Activated T-helper 1 cell treated with anti-CD3 and anti-CD28 coated beads, Interleukin-12 subunit alpha, Interleukin-12 subunit beta, Interleukin-2, Interleukin-4 antibody, amounts not matched to agents 30 ng/mL and 10 ng/mL and 1 ng/mL, durations not matched to agents 14 hours and 24 hours and 36 hours (primary cell): ENCODE measurements at regions not wholly inside any gene's neighbourhood (a gene's known extent, or its start where the extent isn't known, plus 50 kb on each side); places are given as distances from the start of the nearest gene placed in this dataset.

Experiments used
- DNase-seq: peaks from one replicate; pipeline ENCODE4 v3.0.0; 2021; ENCODE audit warnings: low spot score
- H3K27ac Mint-ChIP-seq: one replicate; pipeline ENCODE4 v1.8.0; 2021; ENCODE audit warnings: mild to moderate bottlenecking, mixed read lengths
- H3K27me3 Mint-ChIP-seq: one replicate; pipeline ENCODE4 v1.8.0; 2022; ENCODE audit warnings: mild to moderate bottlenecking, moderate library complexity, mixed read lengths; ENCODE audit not compliant: insufficient read depth
- H3K36me3 Mint-ChIP-seq: one replicate; pipeline ENCODE4 v1.8.0; 2021; ENCODE audit warnings: low read depth, mixed read lengths
- H3K4me1 Mint-ChIP-seq: one replicate; pipeline ENCODE4 v1.8.0; 2021; ENCODE audit warnings: low read depth, mixed read lengths
- H3K4me3 Mint-ChIP-seq: one replicate; pipeline ENCODE4 v1.8.0; 2021; ENCODE audit warnings: mild to moderate bottlenecking, moderate library complexity, mixed read lengths
- H3K9me3 Mint-ChIP-seq: one replicate; pipeline ENCODE4 v1.8.0; 2021; ENCODE audit warnings: mixed read lengths
- intact Hi-C: fragments of 100-400 bp; cut with micrococcal nuclease; formaldehyde crosslinking; loops from one replicate; pipeline ENCODE4 v1.15.1; 2024

- Mint-ChIP-seq H3K27me3 (no peaks in the 10 kb centered on the region), H3K4me3 (no peak overlapping the region), H3K27ac (no peak overlapping the region), H3K4me1 (no peaks in the 10 kb centered on the region), H3K9me3 (no peaks in the 10 kb centered on the region), H3K36me3 (no peaks in the 10 kb centered on the region)
- DNase-seq: no peak
- intact Hi-C loops: no loop called here
These were observed 248.8 kb downstream of the PCDH7 start for GRCh38 chr4:30968926-30969325.

GRCh38 chr4:30972542-30972941, 252.4 kb downstream of the PCDH7 start:
- Mint-ChIP-seq H3K4me1 (no peaks in the 10 kb centered on the region), H3K36me3 (no peaks in the 10 kb centered on the region), H3K9me3 (no peaks in the 10 kb centered on the region), H3K27ac (no peak overlapping the region), H3K4me3 (no peak overlapping the region), H3K27me3 (no peaks in the 10 kb centered on the region)
- intact Hi-C loops: no loop called here
- DNase-seq: no peak

GRCh38 chr4:30973993-30974392, 253.8 kb downstream of the PCDH7 start:
- Mint-ChIP-seq H3K4me3 (no peak overlapping the region), H3K9me3 (no peaks in the 10 kb centered on the region), H3K27me3 (no peaks in the 10 kb centered on the region), H3K4me1 (no peaks in the 10 kb centered on the region), H3K36me3 (no peaks in the 10 kb centered on the region), H3K27ac (no peak overlapping the region)
- DNase-seq: no peak
- intact Hi-C loops: no loop called here

GRCh38 chr4:30979402-30979801, 259.2 kb downstream of the PCDH7 start:
- no peaks in the 10 kb centered on the region for H3K4me1 Mint-ChIP-seq
- no peaks in the 10 kb centered on the region for H3K36me3 Mint-ChIP-seq
- intact Hi-C loops: no loop called here
- H3K4me3 Mint-ChIP-seq: no peak overlapping the region
- no peaks in the 10 kb centered on the region for H3K27me3 Mint-ChIP-seq
- H3K27ac Mint-ChIP-seq: no peak overlapping the region
- no peak for DNase-seq
- peaks cover 4% of the 10 kb centered on the region for H3K9me3 Mint-ChIP-seq

- no peak for DNase-seq
- no peak overlapping the region for H3K4me3 Mint-ChIP-seq
- no peaks in the 10 kb centered on the region for H3K9me3 Mint-ChIP-seq
- no peaks in the 10 kb centered on the region for H3K4me1 Mint-ChIP-seq
- H3K27me3 Mint-ChIP-seq: no peaks in the 10 kb centered on the region
- H3K27ac Mint-ChIP-seq: no peak overlapping the region
- no peaks in the 10 kb centered on the region for H3K36me3 Mint-ChIP-seq
- intact Hi-C loops: no loop called here
These were observed 269.3 kb downstream of the PCDH7 start for GRCh38 chr4:30989508-30989907.

GRCh38 chr4:30996841-30997240, 276.7 kb downstream of the PCDH7 start:
- Mint-ChIP-seq H3K4me1 (no peaks in the 10 kb centered on the region), H3K36me3 (no peaks in the 10 kb centered on the region), H3K9me3 (peaks cover 2% of the 10 kb centered on the region), H3K27me3 (no peaks in the 10 kb centered on the region), H3K4me3 (no peak overlapping the region), H3K27ac (no peak overlapping the region)
- intact Hi-C loops: no loop called here
- no peak for DNase-seq

GRCh38 chr4:31005037-31005436, 284.9 kb downstream of the PCDH7 start:
- Mint-ChIP-seq H3K36me3 (no peaks in the 10 kb centered on the region), H3K9me3 (peaks cover 10% of the 10 kb centered on the region), H3K4me3 (no peak overlapping the region), H3K27ac (no peak overlapping the region), H3K4me1 (no peaks in the 10 kb centered on the region), H3K27me3 (no peaks in the 10 kb centered on the region)
- intact Hi-C loops: no loop called here
- no peak for DNase-seq

- Mint-ChIP-seq H3K27me3 (no peaks in the 10 kb centered on the region), H3K9me3 (peaks cover 10% of the 10 kb centered on the region), H3K27ac (no peak overlapping the region), H3K4me1 (no peaks in the 10 kb centered on the region), H3K36me3 (no peaks in the 10 kb centered on the region), H3K4me3 (no peak overlapping the region)
- no peak for DNase-seq
- intact Hi-C loops: no loop called here
These were observed 287.7 kb downstream of the PCDH7 start for GRCh38 chr4:31007858-31008257.

- H3K9me3 Mint-ChIP-seq: peaks cover 5% of the 10 kb centered on the region
- no peaks in the 10 kb centered on the region for H3K4me1 Mint-ChIP-seq
- no peaks in the 10 kb centered on the region for H3K27me3 Mint-ChIP-seq
- intact Hi-C loops: no loop called here
- H3K4me3 Mint-ChIP-seq: no peak overlapping the region
- H3K27ac Mint-ChIP-seq: no peak overlapping the region
- no peak for DNase-seq
- no peaks in the 10 kb centered on the region for H3K36me3 Mint-ChIP-seq
These were observed 289.8 kb downstream of the PCDH7 start for GRCh38 chr4:31009926-31010325.

GRCh38 chr4:31015123-31015522, 295.0 kb downstream of the PCDH7 start:
- no peaks in the 10 kb centered on the region for H3K4me1 Mint-ChIP-seq
- H3K36me3 Mint-ChIP-seq: no peaks in the 10 kb centered on the region
- H3K27me3 Mint-ChIP-seq: no peaks in the 10 kb centered on the region
- intact Hi-C loops: no loop called here
- no peak overlapping the region for H3K27ac Mint-ChIP-seq
- H3K9me3 Mint-ChIP-seq: no peaks in the 10 kb centered on the region
- no peak overlapping the region for H3K4me3 Mint-ChIP-seq
- no peak for DNase-seq

- Mint-ChIP-seq H3K4me3 (no peak overlapping the region), H3K36me3 (no peaks in the 10 kb centered on the region), H3K4me1 (no peaks in the 10 kb centered on the region), H3K27me3 (no peaks in the 10 kb centered on the region), H3K9me3 (no peaks in the 10 kb centered on the region), H3K27ac (no peak overlapping the region)
- intact Hi-C loops: no loop called here
- DNase-seq: no peak
These were observed 296.3 kb downstream of the PCDH7 start for GRCh38 chr4:31016322-31017061.

GRCh38 chr4:31020363-31020762, 300.2 kb downstream of the PCDH7 start:
- Mint-ChIP-seq H3K9me3 (no peaks in the 10 kb centered on the region), H3K27me3 (no peaks in the 10 kb centered on the region), H3K4me3 (no peak overlapping the region), H3K4me1 (no peaks in the 10 kb centered on the region), H3K27ac (no peak overlapping the region), H3K36me3 (no peaks in the 10 kb centered on the region)
- intact Hi-C loops: no loop called here
- DNase-seq: no peak

- H3K27ac Mint-ChIP-seq: no peak overlapping the region
- H3K4me1 Mint-ChIP-seq: no peaks in the 10 kb centered on the region
- H3K27me3 Mint-ChIP-seq: no peaks in the 10 kb centered on the region
- intact Hi-C loops: no loop called here
- DNase-seq: no peak
- H3K9me3 Mint-ChIP-seq: no peaks in the 10 kb centered on the region
- no peak overlapping the region for H3K4me3 Mint-ChIP-seq
- H3K36me3 Mint-ChIP-seq: no peaks in the 10 kb centered on the region
These were observed 300.8 kb downstream of the PCDH7 start for GRCh38 chr4:31021008-31021407.

- no peak overlapping the region for H3K27ac Mint-ChIP-seq
- DNase-seq: no peak
- H3K36me3 Mint-ChIP-seq: no peaks in the 10 kb centered on the region
- H3K4me1 Mint-ChIP-seq: no peaks in the 10 kb centered on the region
- H3K27me3 Mint-ChIP-seq: no peaks in the 10 kb centered on the region
- intact Hi-C loops: no loop called here
- H3K9me3 Mint-ChIP-seq: no peaks in the 10 kb centered on the region
- H3K4me3 Mint-ChIP-seq: no peak overlapping the region
These were observed 302.5 kb downstream of the PCDH7 start for GRCh38 chr4:31022702-31023101.
